ENCODE measurements at regions not wholly inside any gene's neighbourhood (a gene's known extent, or its start where the extent isn't known, plus 50 kb on each side); places are given as distances from the start of the nearest gene placed in this dataset.
"Not testable (repeated sequence)": the region's sequence is repeated elsewhere in the genome, so short reads cannot be mapped to it uniquely, and the experiment has no call there.

DNA sequence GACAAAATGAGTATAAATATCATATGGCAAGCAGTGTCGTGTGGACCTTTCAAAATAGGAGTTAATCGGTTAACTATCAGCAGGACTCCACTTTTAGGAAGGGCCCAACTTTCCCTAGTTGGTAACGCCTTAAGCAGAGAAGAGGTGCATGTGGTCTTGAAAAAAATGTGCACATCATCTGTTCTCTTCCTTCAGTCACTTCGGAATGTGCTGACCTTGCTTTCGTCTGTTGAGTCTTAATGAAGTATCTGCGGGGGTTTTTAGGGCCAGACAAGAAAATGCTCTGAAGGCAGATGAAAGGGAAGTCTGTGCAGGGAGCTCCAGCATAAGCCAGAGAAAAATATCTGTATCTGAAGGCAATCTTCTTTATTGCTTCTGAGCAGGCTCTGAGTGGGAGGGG is 185.2 kb downstream of the AEBP2 start:
- no peak for DNase-seq (ENCODE audit: low read depth in 4 of 4, low spot score in 2 of 4)

DNA sequence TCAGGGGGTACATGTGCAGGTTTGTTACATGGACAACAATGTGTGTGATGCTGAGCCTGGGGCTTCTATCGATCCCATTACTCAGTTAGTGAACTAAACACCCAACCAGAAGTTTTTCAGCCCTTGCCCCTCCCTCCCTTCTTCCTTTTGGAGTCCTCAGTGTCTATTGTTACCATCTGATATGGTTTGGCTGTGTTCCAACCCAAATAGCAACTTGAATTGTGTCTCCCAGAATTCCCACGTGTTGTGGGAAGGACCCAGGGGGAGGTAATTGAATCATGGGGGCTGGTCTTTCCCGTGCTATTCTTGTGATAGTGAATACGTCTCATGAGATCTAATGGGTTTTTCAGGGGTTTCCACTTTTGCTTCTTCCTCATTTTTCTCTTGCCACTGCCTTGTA is 186.3 kb downstream of the AEBP2 start:
- not testable (repeated sequence) for DNase-seq (ENCODE audit: low read depth in 4 of 4, low spot score in 2 of 4)

DNA sequence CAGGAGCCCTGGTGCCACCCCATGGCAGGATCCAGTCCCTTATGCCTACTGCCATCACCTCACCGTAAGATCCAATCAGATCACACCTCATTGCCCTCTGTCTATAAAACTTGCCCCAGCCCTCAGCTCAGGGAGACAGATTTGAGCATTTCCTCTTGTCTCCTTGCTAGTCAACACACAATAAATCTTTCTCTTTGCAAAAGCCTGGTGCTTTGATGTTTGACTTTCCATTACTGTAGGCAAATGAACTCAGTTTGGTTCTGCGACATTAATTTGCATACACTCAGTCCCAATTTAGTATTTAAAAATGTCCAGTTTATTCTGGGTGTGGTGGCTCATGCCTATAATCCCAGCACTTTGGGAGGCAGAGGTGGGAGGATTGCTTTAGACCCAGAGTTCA is 188.4 kb downstream of the AEBP2 start:
- DNase-seq (ENCODE audit: low read depth in 4 of 4, low spot score in 2 of 4) = no peak

DNA sequence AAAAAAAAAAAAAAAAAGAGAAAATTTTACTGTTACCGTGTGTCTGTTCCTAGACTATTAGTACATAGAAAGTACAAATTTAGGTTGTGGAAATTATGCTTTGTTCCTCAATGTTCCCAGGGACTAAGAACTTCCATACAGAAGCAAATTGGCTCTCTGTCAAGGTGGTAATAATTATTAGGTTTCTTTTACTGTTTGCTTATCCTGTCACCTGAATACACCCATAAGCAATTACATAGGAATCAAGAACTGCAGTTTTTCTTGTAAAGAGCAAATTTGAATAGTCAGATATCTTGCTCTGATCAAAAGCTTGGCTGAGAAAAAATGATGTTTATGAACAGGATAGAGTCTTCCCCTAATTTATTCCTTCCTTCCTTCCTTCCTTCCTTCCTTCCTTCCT is 191.2 kb downstream of the AEBP2 start:
- DNase-seq (ENCODE audit: low read depth in 4 of 4, low spot score in 2 of 4) = no peak

DNA sequence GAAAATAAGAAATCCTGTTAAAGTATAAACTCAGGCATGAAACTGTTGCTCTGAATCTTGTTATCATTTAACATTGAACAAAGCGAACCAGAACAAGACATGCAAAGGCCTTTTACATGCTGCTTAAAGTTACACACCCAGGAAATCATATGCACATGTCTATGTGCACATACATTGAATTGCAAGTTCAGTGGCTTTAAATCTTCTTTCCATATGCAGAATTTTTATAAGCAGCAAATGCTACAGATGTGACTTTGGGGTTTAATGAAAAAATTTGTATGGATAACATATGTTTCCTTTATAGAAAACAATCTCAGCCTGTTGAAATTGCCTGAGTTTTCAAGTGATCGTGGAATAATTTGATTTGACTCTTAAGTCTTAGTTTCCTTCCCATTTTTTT is 193.9 kb downstream of the AEBP2 start:
- no peak for DNase-seq (ENCODE audit: low read depth in 4 of 4, low spot score in 2 of 4)

DNA sequence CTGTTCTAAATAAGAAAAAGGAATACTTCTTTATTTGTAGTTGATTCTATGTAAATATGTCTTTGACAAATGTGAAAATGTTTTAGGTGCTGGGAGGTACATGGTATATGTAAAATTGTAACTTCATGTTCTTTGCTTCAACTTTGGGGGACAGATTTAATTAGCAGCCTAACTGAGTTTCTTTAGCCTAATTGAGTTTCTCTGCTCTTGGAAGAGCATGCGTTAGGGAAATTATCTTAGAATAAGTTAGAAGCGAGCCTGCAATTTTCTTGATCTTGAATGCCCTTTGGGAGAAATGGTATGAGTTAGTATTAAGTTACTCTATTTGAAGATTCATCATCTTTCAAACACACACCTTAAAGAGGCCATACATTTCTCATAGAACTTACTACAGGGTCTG is 194.3 kb downstream of the AEBP2 start:
- DNase-seq (ENCODE audit: low read depth in 4 of 4, low spot score in 2 of 4) = no peak

DNA sequence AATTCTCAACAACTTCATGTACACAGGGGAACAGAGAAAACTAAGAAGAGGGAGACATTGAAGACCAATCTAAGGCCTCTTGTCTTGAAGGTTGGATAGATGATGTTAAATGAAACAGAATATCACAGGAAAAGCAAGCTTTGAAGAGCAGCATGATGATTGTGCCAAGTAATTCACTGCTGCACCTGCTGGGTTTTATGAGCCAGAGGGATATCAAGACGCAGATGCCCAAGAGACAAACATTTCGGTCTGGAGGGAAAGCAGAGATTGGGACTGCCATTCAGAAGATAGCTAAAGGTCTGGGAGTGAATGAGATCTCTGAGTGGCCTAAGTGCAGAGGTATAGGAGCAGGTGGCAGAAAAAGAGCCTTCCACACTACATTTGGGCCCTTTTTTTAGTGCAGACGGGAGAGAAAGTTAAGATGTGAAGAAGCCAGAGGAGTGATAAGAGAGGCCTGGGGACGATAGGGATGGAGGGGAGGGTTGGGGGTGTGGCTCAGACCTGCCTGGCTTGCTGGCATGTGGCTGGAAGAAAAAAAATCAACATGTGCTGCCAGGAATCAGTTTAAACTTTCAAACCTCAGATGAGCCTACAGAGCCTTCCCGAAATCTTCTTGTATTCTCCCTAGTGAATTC is 200.6 kb downstream of the AEBP2 start:
- no peak for DNase-seq (ENCODE audit: low read depth in 4 of 4, low spot score in 2 of 4)

DNA sequence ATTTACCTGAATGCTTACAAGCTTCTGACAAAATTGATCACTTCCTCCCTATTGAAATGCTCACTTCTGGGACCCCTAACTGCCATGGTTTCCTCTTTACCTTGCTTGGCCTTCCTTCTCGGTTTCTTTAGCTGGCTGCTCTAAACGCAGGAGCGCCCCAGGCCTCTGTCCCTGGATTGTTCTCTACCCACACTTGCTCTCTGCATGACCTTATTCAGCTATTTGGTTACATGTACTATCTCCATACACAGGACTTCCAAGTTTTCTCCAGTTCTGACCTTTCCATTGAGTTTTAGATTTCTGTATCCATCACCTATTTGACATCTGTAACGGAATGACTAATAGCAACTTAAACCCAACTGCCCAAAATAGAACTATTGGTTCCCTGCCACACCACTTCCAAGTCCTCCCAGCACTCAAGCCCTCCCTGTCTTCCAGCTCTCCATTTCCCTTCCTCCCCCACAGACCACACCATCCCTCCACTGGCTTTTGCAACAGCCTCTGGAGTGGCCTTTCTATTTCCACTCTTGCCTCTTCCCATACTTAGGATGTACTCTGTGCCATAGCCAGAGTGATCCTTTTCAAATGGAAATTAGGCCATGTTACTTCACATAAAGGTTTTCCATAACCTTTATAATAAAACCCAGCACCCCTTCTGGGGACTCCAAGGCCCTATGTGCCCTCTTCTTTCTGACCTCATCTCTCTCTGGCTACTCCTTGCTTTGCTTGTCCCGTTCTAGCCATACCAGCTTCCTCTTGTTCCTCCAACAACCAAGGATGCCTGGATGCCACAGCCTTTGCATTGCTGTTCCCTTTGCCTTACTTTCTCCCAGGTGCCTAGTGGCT is 202.2 kb downstream of the AEBP2 start:
- DNase-seq (ENCODE audit: low read depth in 4 of 4, low spot score in 2 of 4) = no peak

DNA sequence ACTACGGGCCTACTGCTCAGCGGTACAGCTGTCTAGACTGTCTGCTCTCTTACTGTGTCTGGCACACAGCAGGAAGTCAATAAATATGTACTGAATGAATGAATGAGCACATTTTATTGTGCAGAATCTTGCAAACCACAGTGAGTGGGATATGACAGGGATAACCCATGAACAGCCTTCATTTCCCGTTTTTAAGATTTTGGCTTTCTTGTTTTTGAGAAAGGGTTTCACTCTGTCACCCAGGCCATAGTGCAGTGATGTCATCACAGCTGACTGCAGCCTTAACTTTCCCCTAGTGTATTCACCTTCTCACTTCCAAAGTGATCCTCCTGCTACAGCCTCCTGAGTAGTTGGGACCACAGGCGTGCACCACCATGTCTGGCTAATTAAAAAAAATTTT is 203.1 kb downstream of the AEBP2 start:
- no peak for DNase-seq (ENCODE audit: low read depth in 4 of 4, low spot score in 2 of 4)

DNA sequence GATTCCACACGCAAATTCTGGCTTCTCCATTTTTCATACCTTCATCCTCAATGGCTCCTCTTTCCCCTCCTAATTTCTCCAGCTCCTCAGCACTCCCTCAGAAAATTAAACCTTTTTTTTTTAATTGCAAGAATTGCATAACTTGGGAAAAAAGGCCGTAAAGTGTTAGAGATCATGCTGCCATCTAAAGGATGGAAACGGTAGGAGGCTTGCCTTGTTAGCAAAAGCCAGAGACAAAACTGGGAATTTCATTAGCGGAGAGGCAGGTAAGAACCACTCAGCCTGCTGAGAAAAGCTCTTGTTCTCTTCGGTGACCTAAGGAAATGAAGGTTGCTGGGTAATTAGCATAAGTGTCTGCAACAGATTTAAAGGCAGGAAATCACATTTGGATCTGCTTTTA is 204.3 kb downstream of the AEBP2 start:
- DNase-seq (ENCODE audit: low read depth in 4 of 4, low spot score in 2 of 4) = peak in 1 of 4 donors; percentile 60

DNA sequence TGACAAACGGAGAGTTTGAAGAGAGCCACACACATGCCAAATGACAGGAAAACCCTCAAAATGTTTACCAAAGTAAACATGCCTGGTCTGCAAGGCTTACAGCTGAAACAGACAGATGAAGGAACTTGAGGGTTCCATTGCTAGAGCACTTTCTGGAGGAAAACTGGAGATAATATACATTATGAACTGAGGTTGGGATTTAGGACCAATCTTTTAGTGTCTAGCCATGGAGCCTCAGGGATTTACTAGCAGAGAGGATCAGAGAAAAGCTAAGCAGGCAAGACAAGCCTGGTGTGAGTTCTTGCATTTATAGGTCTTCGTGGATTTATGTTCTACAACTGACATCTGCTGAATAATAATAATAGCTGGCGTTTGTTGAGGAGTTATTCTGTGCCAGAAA is 205.3 kb downstream of the AEBP2 start:
- no peak for DNase-seq (ENCODE audit: low read depth in 4 of 4, low spot score in 2 of 4)

DNA sequence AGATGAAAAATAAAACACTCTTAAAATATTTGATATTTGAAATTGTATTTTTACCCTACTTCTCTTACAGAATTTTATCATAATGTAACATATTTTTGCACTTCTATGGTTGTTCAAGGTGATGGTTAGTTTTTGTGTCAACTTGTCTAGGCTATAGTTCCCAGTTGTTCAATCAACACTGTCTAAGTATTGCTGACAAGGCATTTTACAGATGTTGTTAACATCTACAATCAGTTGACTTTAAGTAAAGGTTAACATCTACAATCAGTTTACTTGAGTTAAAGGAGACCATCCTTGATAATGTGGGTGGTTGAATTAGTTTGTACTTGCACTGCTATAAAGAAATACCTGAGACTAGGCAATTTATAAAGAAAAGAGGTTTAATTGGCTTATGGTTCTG is 206.5 kb downstream of the AEBP2 start:
- DNase-seq (ENCODE audit: low read depth in 4 of 4, low spot score in 2 of 4) = no peak

DNA sequence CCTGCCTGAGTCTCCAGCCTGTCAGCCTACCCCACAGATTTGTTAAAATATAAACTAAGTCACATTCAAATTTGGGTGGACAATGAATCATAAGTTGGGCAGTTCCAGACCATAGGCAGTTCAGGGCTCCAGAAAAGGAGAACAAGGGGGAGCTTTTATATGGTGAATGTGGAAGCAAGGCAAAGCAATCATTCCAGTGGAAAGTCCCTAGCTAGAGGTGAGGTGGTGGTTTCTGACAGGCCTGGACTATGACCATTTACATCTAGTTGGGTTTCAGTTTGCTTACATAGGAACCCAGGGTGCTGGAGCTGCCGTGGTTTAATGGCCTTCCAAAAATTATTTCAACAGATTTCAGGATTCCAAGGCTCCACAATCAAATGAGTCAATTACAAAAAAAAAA is 207.3 kb downstream of the AEBP2 start:
- no peak for DNase-seq (ENCODE audit: low read depth in 4 of 4, low spot score in 2 of 4)

DNA sequence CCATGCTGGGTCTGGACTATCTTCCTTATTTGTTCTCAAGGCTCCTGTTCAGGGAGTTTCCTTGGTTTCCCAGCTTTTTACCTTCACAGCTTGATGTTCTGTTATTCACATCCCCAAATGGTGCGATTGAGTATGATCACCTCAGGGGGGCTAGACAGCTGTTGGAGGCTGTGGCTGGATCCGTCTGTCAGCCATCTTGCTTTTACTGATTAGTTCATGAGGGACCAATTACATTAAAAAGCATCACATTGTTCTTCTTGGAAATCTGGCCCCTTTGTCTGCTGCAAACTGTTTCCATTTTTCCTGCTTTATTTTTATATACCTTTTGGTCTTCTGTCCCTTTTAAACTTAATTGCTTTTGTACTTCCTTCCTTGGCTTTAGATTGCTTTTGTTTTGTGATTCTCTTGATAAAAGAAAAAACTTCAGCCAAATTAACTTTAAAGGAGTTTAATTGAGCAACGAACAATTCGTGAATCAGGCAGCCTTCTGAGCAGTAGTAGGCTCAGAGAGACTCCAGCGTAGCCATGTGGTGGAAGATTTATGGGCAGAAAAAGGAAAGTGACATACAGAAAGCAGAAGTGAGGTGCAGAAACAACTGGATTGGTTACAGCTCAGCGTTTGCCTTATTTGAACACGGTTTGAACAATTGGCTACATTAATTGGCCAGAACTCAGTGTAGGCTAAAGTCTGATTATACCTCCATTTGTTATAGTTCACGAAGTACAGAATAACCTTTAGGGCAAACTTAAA is 208.7 kb downstream of the AEBP2 start:
- no peak for DNase-seq (ENCODE audit: low read depth in 4 of 4, low spot score in 2 of 4)

DNA sequence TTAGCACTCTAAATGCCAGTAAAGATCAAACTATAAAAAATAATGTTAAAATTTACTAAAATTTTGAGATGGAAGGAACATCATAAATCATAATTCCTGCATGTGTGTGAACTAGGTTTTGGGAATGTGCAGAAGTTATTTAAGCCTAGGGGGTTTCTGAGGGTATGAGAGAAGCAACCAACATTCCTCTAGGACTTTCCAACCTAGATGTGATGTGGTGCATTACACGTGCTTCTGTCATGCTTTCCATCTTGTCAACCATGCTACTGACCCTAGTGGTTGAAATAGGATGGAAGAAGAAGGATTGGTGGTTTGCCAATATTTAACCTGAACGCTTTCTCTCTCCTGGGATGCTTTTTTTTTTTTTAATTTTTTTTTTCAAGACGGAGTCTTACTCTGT is 209.3 kb downstream of the AEBP2 start:
- no peak for DNase-seq (ENCODE audit: low read depth in 4 of 4, low spot score in 2 of 4)

DNA sequence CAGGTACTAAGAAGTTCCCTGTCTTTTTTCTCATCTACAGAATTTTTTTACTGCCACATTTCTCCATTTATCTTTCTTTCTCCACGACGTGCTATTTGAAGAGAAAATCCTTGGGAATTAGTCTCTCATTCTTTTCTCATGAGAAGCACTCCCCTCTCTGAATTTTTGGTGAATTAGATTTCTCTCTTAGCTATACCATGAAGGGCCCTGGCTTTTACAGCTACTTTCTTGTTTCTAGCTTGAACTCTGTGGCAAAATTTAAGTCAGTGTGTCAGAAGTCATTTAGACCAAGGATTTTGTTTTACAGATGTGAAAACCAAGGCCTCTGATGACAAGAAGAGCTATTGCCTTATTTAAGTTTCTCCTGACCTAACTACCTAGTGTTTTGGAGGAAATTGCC is 213.1 kb downstream of the AEBP2 start:
- no peak for DNase-seq (ENCODE audit: low read depth in 4 of 4, low spot score in 2 of 4)

DNA sequence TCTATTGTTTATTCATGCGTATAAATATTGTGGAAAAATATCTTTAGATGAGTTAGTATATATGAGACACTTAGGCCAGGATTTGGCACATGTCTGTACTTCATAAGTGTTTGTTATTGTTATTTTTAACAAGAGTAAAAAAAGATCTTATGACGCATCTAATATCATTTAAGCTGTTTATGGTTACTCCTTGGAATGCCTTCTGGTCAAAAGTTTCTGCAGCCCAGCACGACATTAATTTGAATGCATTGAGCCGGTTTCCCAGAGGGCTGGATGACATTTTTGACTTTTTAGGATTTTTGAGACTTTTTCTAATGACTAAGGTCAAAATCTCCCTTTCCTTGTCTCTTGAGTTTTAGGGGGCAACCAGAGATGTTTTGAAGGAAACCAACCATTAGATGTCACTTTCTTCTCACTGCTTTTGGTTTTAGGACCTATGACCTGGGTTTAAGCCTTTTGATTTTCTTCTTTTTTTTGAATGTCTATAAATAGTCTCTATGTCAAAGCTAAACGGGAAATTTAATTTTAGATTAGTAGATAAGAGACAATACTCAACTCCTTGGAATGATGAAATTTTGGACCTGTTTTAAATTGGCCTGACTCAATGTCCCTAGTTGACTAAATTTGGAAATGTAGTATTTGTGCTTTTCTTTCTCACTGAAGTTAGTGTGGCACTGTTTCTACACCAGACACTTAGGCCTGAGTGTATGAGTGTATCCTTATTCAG is 215.5 kb downstream of the AEBP2 start:
- DNase-seq (ENCODE audit: low read depth in 4 of 4, low spot score in 2 of 4) = no peak

DNA sequence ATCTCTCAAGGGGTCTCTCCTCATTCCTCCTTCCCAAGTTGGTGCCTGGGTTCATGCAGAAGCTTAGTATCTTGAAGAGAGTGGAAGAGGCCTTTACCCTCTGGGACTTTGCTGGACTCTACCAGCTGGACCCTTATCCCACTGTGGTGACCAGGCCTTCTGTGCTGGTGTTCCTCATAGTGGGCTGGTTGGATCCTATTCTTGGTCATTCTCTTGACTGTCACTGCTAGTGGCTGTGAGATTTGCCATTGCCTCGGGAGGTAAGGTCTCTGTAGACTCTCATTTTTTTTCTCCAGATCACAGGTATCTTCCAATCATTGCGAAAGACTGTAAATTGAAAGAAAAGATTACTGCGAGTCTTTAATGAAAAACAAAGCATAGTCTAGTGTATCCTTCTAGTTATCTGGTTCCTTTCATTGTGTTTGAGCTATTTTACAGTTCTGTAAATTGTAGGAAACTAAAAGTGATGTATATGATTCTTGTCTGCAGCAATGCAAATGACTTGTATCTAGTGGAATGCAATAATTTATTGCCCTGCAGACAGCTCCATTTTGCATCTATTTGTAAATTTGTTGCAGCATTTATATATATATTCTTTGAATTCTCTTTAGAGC is 217.9 kb downstream of the AEBP2 start:
- DNase-seq (ENCODE audit: low read depth in 4 of 4, low spot score in 2 of 4) = no peak

DNA sequence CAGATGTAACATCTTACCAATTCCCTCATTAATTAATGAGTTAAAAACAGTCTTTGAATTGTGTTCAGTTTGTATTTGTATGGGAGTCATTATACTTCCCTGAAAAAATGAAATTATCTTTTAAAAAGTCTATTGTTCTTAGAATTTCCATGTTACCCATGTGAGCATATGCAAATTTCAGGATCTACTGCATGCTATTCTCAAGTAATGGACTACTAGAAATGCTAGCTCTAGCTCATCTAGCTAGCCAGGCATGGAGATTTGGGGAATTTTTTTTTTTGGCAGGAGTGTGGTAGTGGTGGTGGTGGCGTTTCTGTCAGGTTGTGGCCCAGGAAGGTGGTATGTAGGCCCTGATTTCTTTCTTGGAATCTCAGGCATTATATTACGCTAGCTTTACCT is 218.4 kb downstream of the AEBP2 start:
- no peak for DNase-seq (ENCODE audit: low read depth in 4 of 4, low spot score in 2 of 4)

DNA sequence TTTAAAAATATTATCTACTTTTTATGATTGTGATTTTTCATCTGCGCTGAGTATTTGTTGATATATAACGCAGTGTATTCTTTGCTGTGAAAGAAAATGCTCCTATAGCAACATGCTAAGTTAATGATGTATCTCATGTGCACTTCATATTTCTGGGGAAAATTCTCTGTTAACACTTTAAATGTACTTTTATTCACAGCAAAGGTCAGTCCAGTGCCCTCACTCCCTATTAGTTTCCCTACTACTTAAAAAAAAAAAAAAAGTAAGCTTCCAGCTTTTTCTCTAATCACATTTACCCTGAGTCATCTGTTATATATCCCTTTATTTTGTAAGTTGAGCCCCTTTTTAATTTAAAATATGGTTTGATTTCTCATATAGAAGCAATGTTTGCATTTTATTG is 219.8 kb downstream of the AEBP2 start:
- DNase-seq (ENCODE audit: low read depth in 4 of 4, low spot score in 2 of 4) = no peak

DNA sequence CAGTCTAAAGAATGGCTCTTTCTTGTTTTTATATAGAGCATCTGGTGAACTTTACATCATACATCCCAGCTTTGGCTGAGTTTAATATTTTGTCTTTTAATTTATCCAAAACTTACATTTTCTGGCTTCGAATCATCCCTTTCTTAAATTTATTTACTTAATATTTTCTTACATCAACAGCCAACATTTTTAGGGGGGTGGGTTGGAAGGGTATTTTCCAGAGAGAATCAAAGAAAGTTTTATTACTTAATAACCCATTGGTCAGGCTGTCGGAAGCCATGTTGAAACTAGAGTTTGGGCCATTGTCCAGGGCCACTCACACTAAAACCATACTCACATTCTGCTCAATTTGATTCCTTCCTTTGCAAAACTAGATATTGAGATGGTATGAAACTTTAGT is 220.2 kb downstream of the AEBP2 start:
- DNase-seq (ENCODE audit: low read depth in 4 of 4, low spot score in 2 of 4) = no peak

All from left renal cortex interstitium (tissue), 4 donors.